ENCODE measurements at regions not wholly inside any gene's neighbourhood (a gene's known extent, or its start where the extent isn't known, plus 50 kb on each side); places are given as distances from the start of the nearest gene placed in this dataset.

GRCh38 chr1:239458144-239458500, 71.8 kb downstream of the CHRM3 start:
- TF ChIP-seq CTCF (IDR thresholded peaks at IDR 0.05; ENCODE audit: poor library complexity) (no peak), EZH2 (IDR thresholded peaks at IDR 0.05; ENCODE audit: borderline replicate concordance) (no peak)

Data from hepatocyte (in vitro differentiated cells).